Activated CD4-positive, alpha-beta T cell treated with anti-CD3 and anti-CD28 coated beads, Interleukin-2, amount 10 ng/mL, durations not matched to agents 24 days and 14 days (primary cell): ENCODE measurements at regions not wholly inside any gene's neighbourhood (a gene's known extent, or its start where the extent isn't known, plus 50 kb on each side); places are given as distances from the start of the nearest gene placed in this dataset.
A peak's percentile ranks its signal among the peaks of the same experiment; 100 is the strongest.

Experiments
- DNase-seq: peaks from one replicate; pipeline ENCODE4 v3.0.0; 2022
- H3K27ac Mint-ChIP-seq: one replicate; pipeline ENCODE4 v1.8.0; 2022; ENCODE audit warnings: mild to moderate bottlenecking, mixed read lengths
- H3K27me3 Mint-ChIP-seq: one replicate; pipeline ENCODE4 v1.8.0; 2022; ENCODE audit warnings: mixed read lengths
- H3K36me3 Mint-ChIP-seq: one replicate; pipeline ENCODE4 v1.8.0; 2022; ENCODE audit warnings: low read depth, mild to moderate bottlenecking, mixed read lengths
- H3K4me1 Mint-ChIP-seq: one replicate; pipeline ENCODE4 v1.8.0; 2021; ENCODE audit warnings: mixed read lengths
- H3K4me3 Mint-ChIP-seq: one replicate; pipeline ENCODE4 v1.8.0; 2022; ENCODE audit warnings: mild to moderate bottlenecking, moderate library complexity, mixed read lengths
- H3K9me3 Mint-ChIP-seq: one replicate; pipeline ENCODE4 v1.8.0; 2021; ENCODE audit warnings: mixed read lengths
- intact Hi-C: fragments of 100-400 bp; cut with micrococcal nuclease; formaldehyde crosslinking; loops from one replicate; pipeline ENCODE4 v1.15.1; 2023

- intact Hi-C loops: no loop called here
- Mint-ChIP-seq H3K4me3 (no peak overlapping the region), H3K9me3 (peaks cover 4% of the 10 kb centered on the region), H3K27ac (no peak overlapping the region), H3K36me3 (no peaks in the 10 kb centered on the region), H3K4me1 (peaks cover 4% of the 10 kb centered on the region), H3K27me3 (no peaks in the 10 kb centered on the region)
- no peak for DNase-seq
These were observed 651.1 kb downstream of the CCDC171 start for GRCh38 chr9:16203729-16204573.

- peaks cover 4% of the 10 kb centered on the region for H3K4me1 Mint-ChIP-seq
- DNase-seq: no peak
- intact Hi-C loops: no loop called here
- H3K4me3 Mint-ChIP-seq: no peak overlapping the region
- peaks cover 4% of the 10 kb centered on the region for H3K9me3 Mint-ChIP-seq
- H3K27ac Mint-ChIP-seq: no peak overlapping the region
- H3K27me3 Mint-ChIP-seq: no peaks in the 10 kb centered on the region
- no peaks in the 10 kb centered on the region for H3K36me3 Mint-ChIP-seq
These were observed 652.6 kb downstream of the CCDC171 start for GRCh38 chr9:16205455-16205854.

GRCh38 chr9:16206518-16206917 is 653.7 kb downstream of the CCDC171 start:
- H3K9me3 Mint-ChIP-seq: peaks cover 4% of the 10 kb centered on the region
- no peaks in the 10 kb centered on the region for H3K36me3 Mint-ChIP-seq
- H3K4me1 Mint-ChIP-seq: peaks cover 4% of the 10 kb centered on the region
- H3K27me3 Mint-ChIP-seq: no peaks in the 10 kb centered on the region
- DNase-seq: no peak
- H3K27ac Mint-ChIP-seq: no peak overlapping the region
- H3K4me3 Mint-ChIP-seq: no peak overlapping the region
- intact Hi-C loops: no loop called here

GRCh38 chr9:16207161-16207560 is 654.3 kb downstream of the CCDC171 start:
- intact Hi-C loops: no loop called here
- no peaks in the 10 kb centered on the region for H3K36me3 Mint-ChIP-seq
- DNase-seq: peak; percentile 58
- peaks cover 4% of the 10 kb centered on the region for H3K4me1 Mint-ChIP-seq
- H3K27ac Mint-ChIP-seq: no peak overlapping the region
- peaks cover 4% of the 10 kb centered on the region for H3K9me3 Mint-ChIP-seq
- H3K4me3 Mint-ChIP-seq: peak overlapping the region; percentile 31
- no peaks in the 10 kb centered on the region for H3K27me3 Mint-ChIP-seq

- no peak overlapping the region for H3K27ac Mint-ChIP-seq
These were observed 657.6 kb downstream of the CCDC171 start for GRCh38 chr9:16210440-16210839.

GRCh38 chr9:16211946-16212345 is 658.5 kb downstream of the BNC2 start:
- H3K9me3 Mint-ChIP-seq: no peaks in the 10 kb centered on the region

More at GRCh38 chr9:16210440-16210839, 657.6 kb downstream of the CCDC171 start:
- Mint-ChIP-seq H3K36me3 (no peaks in the 10 kb centered on the region), H3K27me3 (no peaks in the 10 kb centered on the region), H3K9me3 (peaks cover under 1% of the 10 kb centered on the region), H3K4me1 (peaks cover 4% of the 10 kb centered on the region), H3K4me3 (no peak overlapping the region)
- no peak for DNase-seq
- intact Hi-C loops: no loop called here

GRCh38 chr9:16213781-16214515 is 656.5 kb downstream of the BNC2 start:
- H3K27ac Mint-ChIP-seq: no peak overlapping the region
- H3K36me3 Mint-ChIP-seq: no peaks in the 10 kb centered on the region
- no peak for DNase-seq
- H3K27me3 Mint-ChIP-seq: no peaks in the 10 kb centered on the region
- intact Hi-C loops: no loop called here
- H3K9me3 Mint-ChIP-seq: no peaks in the 10 kb centered on the region
- H3K4me1 Mint-ChIP-seq: no peaks in the 10 kb centered on the region
- no peak overlapping the region for H3K4me3 Mint-ChIP-seq

More at GRCh38 chr9:16211946-16212345, 658.5 kb downstream of the BNC2 start:
- intact Hi-C loops: no loop called here
- no peak overlapping the region for H3K27ac Mint-ChIP-seq
- no peak for DNase-seq
- peaks cover 2% of the 10 kb centered on the region for H3K4me1 Mint-ChIP-seq
- H3K4me3 Mint-ChIP-seq: no peak overlapping the region
- H3K27me3 Mint-ChIP-seq: no peaks in the 10 kb centered on the region
- H3K36me3 Mint-ChIP-seq: no peaks in the 10 kb centered on the region

- Mint-ChIP-seq H3K4me3 (no peak overlapping the region), H3K4me1 (no peaks in the 10 kb centered on the region), H3K27me3 (no peaks in the 10 kb centered on the region), H3K36me3 (no peaks in the 10 kb centered on the region), H3K27ac (no peak overlapping the region), H3K9me3 (no peaks in the 10 kb centered on the region)
- intact Hi-C loops: no loop called here
- no peak for DNase-seq
These were observed 655.7 kb downstream of the BNC2 start for GRCh38 chr9:16214677-16215352.

GRCh38 chr9:16215353-16215680 is 655.2 kb downstream of the BNC2 start:
- DNase-seq: no peak
- intact Hi-C loops: no loop called here
- Mint-ChIP-seq H3K9me3 (no peaks in the 10 kb centered on the region), H3K4me1 (no peaks in the 10 kb centered on the region), H3K27me3 (no peaks in the 10 kb centered on the region), H3K4me3 (no peak overlapping the region), H3K27ac (no peak overlapping the region), H3K36me3 (no peaks in the 10 kb centered on the region)

- H3K4me1 Mint-ChIP-seq: no peaks in the 10 kb centered on the region
- no peaks in the 10 kb centered on the region for H3K36me3 Mint-ChIP-seq
- H3K9me3 Mint-ChIP-seq: peaks cover 6% of the 10 kb centered on the region
- DNase-seq: no peak
- H3K27me3 Mint-ChIP-seq: no peaks in the 10 kb centered on the region
- no peak overlapping the region for H3K4me3 Mint-ChIP-seq
- intact Hi-C loops: no loop called here
- no peak overlapping the region for H3K27ac Mint-ChIP-seq
These were observed 652.3 kb downstream of the BNC2 start for GRCh38 chr9:16217943-16218701.

- H3K9me3 Mint-ChIP-seq: peaks cover 10% of the 10 kb centered on the region
- H3K27me3 Mint-ChIP-seq: no peaks in the 10 kb centered on the region
- no peak for DNase-seq
- no peaks in the 10 kb centered on the region for H3K36me3 Mint-ChIP-seq
- intact Hi-C loops: no loop called here
- no peak overlapping the region for H3K27ac Mint-ChIP-seq
- no peak overlapping the region for H3K4me3 Mint-ChIP-seq
- H3K4me1 Mint-ChIP-seq: no peaks in the 10 kb centered on the region
These were observed 649.1 kb downstream of the BNC2 start for GRCh38 chr9:16221366-16221765.

- H3K27ac Mint-ChIP-seq: no peak overlapping the region
- no peak overlapping the region for H3K4me3 Mint-ChIP-seq
- H3K4me1 Mint-ChIP-seq: no peaks in the 10 kb centered on the region
- H3K27me3 Mint-ChIP-seq: no peaks in the 10 kb centered on the region
- peaks cover 10% of the 10 kb centered on the region for H3K9me3 Mint-ChIP-seq
- DNase-seq: no peak
- intact Hi-C loops: no loop called here
- H3K36me3 Mint-ChIP-seq: no peaks in the 10 kb centered on the region
These were observed 648.5 kb downstream of the BNC2 start for GRCh38 chr9:16221822-16222547.
